GM19043 (cell line): ENCODE measurements at regions not wholly inside any gene's neighbourhood (a gene's known extent, or its start where the extent isn't known, plus 50 kb on each side); places are given as distances from the start of the nearest gene placed in this dataset.

Experiments
- ATAC-seq: cut with Tn5 transposase; IDR thresholded peaks from one replicate; pipeline ENCODE4 v1.9.1; 2021; ENCODE audit warnings: low read depth; ENCODE audit not compliant: unreplicated experiment

DNA sequence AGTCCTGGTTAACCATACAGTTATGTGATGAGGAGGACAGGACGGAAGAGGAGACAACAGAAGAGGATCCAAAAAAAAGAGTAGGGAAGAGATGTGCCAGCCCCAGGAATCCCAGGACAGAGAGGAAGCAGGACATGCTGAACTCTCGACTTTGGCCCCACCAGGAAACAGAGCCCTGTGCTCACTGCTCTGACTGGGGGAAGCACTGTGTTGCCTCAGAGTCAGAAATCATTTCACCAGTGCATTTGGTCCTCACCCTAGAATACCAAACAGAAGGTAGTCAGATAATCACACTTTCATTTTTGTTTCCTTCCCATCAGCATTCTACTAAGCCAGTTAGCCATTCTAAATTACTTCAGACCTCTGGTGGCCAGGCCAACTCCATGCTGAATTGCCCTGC is 421.0 kb upstream of the CDH5 start:
- no peak for ATAC-seq

GRCh38 chr16:65944361-65944760 is 422.1 kb upstream of the CDH5 start:
- no peak for ATAC-seq

GRCh38 chr16:65940711-65941110 is 425.8 kb upstream of the CDH5 start:
- ATAC-seq, result no peak

DNA sequence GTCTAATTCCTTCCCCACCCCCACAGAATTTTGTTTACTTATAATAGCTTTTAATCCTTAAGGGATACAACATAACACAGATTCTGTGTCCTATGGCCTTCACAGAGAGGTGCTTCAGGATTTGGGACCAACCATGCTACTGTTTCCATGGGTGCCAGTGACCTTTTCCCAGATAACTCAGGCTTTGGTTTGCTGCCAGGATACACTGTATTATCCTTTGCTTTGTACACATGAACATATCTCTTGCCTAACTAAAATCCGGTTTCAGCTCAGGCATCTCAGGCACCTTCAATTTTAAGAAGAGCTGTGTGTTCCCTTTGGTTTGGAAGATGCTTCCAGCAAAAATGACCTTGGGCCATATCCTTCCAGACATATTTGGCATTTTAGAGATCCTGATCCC is 428.4 kb upstream of the CDH5 start:
- no peak for ATAC-seq

GRCh38 chr16:65937455-65937854 is 429.0 kb upstream of the CDH5 start:
- no peak for ATAC-seq

DNA sequence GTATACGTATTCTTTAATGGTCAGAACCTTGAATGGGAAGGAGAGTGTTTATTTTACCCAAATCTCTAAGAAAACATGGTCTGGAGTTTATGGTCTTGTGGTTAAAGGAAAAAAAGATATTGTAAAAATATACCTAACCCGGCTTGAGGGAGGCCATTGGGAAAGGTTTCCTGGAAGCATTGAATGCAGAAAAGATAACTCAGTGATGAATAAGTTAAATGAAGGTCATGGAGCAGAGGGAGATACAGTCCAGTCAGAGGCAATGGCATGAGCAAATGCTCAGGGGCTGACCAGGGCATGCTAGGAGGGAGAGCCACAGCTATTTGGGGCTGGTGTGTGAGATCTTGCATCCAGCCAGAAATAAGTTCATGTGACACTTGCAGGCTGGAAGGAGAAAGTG is 430.4 kb upstream of the CDH5 start:
- ATAC-seq, result no peak

- ATAC-seq, result no peak
Observed at GRCh38 chr16:65934443-65934842, 432.0 kb upstream of the CDH5 start.

DNA sequence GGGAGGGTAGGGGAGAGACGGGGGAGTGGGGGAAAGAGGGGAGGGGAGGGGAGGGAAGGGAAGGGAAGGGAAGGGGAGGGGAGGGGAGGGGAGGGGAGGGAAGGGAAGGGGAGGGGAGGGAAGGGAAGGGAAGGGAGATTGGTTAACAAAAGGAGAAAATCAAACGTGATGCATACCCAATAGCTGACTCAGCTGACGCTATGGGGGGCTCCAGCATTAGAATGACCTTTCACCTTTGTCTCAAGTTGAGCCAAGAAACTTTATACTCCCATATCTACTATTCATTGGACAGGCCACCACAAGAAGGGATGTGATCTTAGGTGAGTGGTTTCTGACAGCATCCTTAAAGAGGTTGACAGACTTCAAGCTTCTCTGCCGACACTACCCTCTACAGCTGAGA is 432.8 kb upstream of the CDH5 start:
- ATAC-seq, result no peak

DNA sequence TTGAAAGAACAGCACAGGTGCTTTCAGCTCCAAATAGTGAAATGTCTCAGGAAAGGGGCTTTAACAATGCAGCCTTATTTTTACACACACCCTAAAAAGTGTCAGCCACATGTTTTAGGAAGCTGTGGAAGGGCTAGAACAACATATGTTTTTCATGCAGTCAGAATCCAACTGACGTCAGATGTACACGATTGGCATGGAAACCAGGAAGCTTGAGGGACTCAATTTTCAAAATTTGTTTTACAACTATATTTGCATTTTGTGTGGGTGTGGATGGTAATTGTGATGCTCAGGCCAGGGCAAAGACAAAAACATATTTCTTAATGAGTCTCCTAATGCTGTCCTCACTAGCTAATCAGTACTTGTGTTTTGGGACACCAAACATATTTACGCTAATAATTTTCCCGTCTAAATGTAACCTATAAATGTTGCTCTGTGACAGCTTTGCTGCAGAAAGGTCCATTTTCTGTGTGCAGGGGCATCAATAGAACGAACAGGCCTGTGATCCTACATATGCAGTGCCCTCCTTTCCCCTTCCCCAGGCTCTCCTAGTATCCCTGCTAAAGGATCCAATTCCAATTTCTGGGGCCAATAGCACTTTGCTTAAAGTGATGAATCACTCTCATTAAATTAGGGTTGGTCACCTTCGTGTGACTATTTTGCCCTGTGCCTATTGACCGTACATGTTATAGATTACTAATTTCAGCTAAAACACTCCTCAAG is 434.0 kb upstream of the CDH5 start:
- ATAC-seq, result no peak

- no peak for ATAC-seq
Observed at GRCh38 chr16:65922923-65923322, 443.6 kb upstream of the CDH5 start.

- ATAC-seq, result no peak
Observed at GRCh38 chr16:65919986-65920376, 446.5 kb upstream of the CDH5 start.

DNA sequence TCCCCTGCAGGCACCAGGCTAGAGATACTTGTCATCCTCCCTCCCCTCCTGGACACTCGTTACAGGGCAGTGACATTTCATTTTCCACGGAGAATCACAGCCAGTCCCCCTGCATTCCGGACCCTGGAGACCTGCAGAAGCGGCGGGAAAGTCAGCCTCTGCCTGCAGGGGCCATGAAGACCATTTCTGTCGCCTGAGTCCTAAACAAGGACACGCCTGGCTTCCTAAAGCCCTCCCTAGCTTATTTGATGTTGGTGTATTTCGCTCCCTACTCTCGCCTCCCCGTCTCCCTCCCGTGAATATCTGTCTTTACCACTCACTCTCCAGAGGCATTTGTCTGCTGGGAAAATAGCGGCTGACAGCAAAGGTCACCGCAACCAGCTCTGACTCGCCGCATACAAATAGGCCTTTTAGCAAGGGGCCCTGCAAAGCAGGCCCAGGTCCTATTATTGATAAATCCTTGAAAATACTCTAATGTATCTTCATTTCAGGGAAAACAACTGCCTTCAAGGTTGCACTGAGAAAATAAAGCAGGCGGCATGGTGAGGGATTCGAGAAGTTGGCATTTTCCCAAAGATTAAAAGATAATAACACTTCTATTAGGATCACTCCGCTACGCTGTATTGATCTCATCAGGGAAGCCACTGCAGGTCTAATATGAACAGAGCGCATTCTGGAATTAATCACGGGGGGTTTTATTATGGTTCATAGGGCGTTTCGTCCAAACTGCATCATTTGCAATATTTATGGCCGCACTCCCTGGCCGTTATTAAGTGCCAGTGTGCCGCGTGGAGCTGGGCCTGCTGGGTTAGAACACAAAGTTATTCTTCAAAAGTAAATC is 447.1 kb upstream of the CDH5 start:
- ATAC-seq, result no peak

GRCh38 chr16:65917466-65917865 is 449.0 kb upstream of the CDH5 start:
- no peak for ATAC-seq

DNA sequence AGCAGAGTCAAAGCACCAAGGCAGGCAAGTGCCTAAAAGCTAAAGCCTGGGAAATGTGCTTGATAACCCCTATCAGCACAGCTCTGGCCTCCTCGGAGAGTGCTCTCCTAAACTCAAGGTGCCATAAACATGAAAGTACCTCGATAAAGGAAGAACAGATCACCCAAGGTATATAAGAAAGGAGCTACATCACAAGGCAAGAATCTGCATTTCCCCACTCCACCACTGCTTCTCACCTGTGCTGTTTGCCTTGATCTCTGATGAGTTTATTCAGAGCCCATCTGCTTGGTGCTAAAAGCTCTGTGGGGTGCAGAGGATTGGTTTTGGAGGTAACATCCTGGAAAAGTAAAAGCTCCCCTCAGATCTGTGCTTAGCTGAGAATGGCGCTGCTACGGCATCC is 449.5 kb upstream of the CDH5 start:
- ATAC-seq, result no peak

DNA sequence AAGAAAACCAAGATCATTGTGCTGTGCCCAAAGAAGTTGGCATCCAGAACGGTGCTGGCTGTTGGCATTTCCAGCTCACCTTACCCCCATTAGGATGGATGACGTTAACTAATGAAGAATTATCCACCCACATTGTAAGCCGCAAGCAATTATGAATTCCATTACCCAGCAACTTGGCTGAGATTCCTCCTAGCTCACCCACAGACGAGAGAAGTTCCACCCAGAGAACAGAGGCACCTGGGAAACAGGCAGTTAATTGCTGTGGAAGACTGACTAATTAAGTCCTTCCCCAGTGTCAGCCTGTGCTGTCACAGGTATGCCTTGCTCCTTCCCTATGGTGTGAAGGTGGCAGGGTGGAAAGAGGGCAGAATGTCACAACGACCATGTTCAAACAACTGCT is 456.2 kb upstream of the CDH5 start:
- no peak for ATAC-seq

- no peak for ATAC-seq
Observed at GRCh38 chr16:65909310-65910050, 457.0 kb upstream of the CDH5 start.

DNA sequence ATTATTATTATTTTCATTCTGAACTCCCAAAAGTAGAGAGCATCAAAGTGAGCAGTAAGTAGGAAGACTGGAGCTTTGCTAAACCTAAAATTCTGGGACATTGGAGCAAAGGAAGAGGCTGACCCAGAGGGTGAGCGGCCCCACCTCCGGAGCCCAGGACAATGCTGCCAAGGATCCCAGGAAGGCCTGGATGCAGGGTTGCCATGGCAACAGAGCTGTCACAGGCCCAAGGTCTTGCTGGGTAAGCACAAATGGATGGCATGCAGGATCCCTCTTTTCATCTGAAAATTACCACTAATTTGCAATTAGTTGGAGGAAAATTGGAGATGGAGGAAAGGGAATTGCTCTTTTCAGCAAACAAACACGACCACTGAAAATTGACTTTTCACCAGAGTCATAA is 457.9 kb upstream of the CDH5 start:
- ATAC-seq, result no peak

DNA sequence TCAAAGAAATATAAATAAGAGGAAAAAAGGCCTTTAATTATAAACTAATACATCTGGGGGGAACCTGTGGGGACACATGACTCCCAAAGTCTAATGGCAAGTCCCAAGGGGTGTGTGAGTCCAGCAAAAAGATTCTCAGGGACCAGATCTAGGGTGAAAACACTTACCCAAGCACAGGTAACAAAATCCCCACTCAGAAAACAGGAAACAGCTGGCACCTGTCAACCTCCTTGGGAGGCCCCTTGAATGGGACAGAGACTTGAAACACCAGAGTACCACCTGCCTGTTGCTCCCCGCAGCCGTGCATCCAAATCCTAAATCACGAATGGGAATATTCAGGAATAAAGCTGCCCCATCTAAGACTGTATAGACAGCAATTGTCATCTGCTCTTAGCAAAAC is 461.2 kb upstream of the CDH5 start:
- ATAC-seq, result no peak

- no peak for ATAC-seq
Observed at GRCh38 chr16:65896448-65897153, 469.9 kb upstream of the CDH5 start.

DNA sequence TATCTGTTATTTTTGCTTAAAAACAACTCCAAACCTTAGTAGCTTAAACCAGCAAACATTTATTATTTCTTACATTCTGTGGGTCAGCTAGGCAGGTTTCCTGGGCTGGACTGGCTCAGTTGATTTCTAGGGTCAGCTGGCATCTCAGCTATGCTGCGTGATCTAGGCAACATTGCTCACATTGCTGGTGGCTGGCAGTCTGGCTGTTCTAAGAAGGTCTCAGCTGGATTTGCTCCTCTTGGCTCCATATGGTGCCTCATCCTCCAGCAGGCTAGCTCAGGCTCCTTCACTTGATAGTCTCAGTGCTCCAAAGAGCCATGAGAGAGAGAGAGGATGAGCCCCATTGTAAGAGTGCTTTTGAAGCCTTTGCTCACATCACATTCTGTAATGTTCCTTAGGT is 470.6 kb upstream of the CDH5 start:
- no peak for ATAC-seq

DNA sequence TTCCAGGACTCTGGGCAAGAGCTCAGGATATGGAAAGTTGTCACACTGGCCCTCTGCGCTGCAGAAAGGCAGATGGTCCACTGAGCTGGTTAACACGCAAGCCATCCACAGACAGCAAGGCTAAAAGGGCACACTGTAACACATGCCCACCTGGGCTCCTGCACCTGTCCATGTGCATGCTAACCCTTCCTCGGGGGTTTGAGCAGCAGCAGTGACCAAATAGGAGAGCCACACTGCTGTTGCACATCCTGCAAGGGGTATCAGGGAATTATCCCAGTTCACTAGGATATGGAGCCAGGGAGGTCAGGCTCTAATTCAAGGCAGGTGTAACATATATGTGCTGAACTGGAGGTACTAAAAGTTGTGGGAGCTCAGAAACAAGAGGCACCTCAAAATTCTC is 471.0 kb upstream of the CDH5 start:
- ATAC-seq, result no peak
